HT-29 (cell line): ENCODE measurements at regions not wholly inside any gene's neighbourhood (a gene's known extent, or its start where the extent isn't known, plus 50 kb on each side); places are given as distances from the start of the nearest gene placed in this dataset.

Experiments used
- DNase-seq: peaks from one replicate; pipeline ENCODE4 v3.0.0-alpha.2; 2015; ENCODE audit warnings: low spot score

DNA sequence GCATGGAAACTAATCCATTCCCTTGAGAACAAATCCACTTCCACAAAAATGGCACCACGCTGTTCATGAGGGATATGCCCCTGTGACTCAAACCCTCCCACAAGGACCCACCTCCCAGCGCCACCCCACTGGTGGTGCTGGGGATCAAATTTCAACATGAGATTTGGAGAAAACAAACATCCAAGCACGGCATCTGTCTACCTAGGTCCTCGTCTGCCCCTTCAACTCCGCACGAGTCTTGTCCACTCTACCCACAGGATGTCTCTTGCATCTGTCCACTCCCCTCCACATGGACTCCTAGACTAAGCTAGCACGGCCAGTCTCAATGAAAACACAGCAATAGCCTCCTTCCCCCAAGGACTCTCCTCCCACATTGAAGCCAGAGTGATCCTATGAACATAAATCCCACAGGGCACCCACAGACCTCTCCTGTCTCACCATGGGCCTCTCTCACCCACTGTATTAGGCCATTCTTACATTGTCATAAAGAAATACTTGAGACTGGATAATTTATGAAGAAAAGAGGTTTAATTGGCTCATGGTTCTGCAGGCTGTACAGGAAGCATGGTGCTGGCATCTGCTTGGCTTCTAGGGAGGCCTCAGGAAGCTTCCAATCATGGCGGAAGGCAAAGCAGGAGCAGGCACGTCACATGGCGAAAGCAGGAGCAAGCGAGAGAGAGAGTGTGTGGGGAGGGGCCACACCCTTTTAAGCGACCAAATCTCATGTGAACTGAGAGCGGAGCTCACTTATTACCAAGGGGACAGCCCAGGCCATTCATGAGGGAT, 101.4 kb downstream of the TOMM20 start:
- DNase-seq, result no peak

GRCh38 chr1:235025422-235025984, 103.1 kb downstream of the TOMM20 start:
- DNase-seq, result no peak

GRCh38 chr1:235024711-235025421, 103.8 kb downstream of the TOMM20 start:
- no peak for DNase-seq

- DNase-seq, result no peak
Observed at GRCh38 chr1:235023711-235024439, 104.8 kb downstream of the TOMM20 start.

DNA sequence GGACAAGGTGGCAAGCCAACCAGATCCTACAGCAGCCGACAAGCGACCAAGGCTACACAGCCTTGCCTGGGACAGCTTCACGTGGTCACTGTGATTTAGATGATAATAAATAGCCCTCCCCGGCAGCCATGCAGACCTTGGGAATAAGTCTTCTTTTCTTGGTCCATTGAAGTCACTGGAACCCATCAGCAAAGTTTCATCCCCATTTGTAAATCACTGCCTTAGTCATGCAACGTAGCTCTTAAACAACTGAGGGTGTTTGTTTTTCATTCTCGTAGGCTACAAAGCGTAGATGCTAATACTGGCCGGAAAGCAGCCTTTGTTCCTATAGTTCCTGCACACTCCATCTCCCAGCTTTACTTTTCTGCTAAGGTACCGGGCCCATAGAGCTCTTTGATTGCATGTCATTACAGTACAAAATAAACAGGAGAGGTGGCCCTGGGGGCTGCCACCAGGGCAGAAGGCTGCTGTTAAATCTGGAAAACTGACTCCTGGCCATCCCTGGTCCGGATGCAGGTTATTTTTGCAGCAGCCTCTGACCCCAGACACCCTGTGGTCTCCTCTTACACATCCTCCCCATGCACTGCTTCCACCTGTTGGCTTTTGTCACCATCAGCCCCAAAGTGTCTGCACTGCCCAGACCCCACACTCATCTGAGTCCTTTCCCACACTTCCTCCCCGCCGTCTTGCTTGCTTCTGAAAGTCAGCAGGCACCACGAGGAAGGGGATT, 105.5 kb downstream of the TOMM20 start:
- DNase-seq, result no peak

DNA sequence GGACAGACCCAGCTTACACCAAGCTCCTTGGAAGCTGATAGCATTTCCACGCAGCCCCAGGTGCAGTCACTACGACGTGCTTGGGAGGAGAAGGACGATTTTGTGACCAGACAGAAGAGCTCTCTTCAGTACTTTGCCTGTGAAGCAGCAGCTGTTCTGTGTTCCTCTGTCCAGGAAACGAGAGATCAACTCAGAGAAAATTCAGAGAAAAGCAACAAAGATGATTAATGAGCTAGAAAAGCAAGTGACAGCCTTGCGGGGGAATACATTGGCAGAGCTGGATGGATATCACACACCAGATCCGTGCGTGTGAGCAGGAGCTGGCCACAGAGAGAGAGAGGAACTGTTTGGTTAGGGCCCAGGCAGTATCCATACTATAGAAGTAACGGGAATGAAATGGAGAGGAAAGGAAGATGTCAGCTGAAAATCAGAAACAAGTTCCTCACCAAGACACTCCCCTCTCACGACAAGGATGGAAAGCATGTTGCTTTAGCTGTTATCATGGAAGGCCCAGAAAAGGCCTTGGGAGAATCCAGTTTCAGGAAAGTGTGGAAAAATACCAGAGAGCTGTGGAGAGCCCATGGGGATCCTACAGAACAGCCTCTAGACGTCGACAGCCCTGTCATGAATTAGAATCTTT, 106.2 kb downstream of the TOMM20 start:
- DNase-seq, result no peak

GRCh38 chr1:235021815-235022214, 106.8 kb downstream of the TOMM20 start:
- no peak for DNase-seq

- DNase-seq, result no peak
Observed at GRCh38 chr1:235021321-235021720, 107.3 kb downstream of the TOMM20 start.

- DNase-seq, result no peak
Observed at GRCh38 chr1:235019961-235020360, 108.7 kb downstream of the TOMM20 start.

GRCh38 chr1:235019471-235019870, 109.2 kb downstream of the TOMM20 start:
- no peak for DNase-seq

- DNase-seq, result no peak
Observed at GRCh38 chr1:235018720-235019444, 109.8 kb downstream of the TOMM20 start.

GRCh38 chr1:235018161-235018560, 110.5 kb downstream of the TOMM20 start:
- DNase-seq, result no peak

GRCh38 chr1:235017719-235018118, 110.9 kb downstream of the TOMM20 start:
- DNase-seq, result no peak

DNA sequence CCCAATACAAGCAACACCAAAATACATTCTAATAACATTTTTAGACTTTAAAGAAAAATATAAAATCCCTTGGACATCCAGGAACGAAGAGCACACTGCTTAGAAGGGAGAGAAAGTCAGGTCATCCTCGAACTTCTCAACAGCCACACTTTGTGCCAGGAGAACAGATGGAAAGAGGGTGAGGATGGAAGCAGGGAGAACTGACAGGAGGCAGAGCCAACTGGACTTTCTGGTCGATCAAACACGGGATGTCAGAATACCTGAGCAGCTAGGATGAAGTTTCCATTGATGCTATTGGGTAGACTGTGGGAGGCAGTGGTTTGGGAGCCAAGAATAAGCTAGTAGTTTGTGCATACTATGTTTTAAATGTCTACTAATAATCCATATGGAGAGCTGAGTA, 111.4 kb downstream of the TOMM20 start:
- DNase-seq, result no peak

DNA sequence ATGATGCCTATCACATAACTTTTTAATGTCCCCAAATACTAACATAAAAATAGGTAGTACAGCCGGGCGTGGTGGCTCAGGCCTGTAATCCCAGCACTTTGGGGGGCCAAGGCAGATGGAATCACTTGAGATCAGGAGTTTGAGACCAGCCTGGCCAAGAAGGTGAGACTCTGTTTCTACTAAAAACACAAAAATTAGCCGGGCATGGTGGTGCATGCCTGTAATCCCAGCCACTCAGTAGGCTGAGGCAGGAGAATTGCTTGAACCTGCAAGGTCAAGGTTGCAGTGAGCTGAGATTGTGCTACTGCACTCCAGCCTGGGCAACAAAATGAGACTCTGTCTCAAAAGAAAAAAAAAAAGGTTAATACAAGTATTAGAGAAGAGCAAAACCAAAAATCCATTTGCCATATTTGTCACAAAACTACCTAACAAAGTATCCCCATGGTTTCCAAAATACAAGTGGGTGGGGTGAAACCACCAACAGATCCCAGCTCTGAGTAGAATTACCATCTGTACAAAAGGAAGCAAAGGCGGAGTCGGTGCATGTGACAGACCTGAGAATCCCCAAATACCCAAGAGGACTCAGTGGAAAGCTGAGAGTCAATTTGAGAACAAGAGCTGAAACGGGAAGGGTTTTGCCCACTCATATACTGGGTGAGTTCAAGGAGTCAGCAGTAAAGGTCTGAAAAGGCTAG, 113.2 kb downstream of the TOMM20 start:
- no peak for DNase-seq

DNA sequence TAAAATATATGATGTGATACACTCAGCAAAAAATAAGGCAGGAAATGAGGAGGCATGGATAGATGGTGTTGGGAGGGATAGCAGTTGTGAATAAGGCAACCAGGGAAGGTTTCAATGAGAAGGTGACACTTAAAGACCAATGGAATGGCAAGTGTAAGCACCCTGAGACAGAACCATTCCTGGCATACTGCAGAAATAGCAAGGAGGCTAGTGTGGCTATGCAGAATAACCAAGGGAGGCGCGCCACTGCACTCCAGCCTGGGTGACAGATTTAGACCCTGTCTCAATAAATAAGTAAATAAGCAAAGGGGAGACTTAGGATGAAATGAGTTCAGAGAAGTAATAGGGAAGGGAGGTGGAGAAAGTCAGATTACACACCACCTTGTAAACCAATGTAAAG, 113.9 kb downstream of the TOMM20 start:
- DNase-seq, result no peak

DNA sequence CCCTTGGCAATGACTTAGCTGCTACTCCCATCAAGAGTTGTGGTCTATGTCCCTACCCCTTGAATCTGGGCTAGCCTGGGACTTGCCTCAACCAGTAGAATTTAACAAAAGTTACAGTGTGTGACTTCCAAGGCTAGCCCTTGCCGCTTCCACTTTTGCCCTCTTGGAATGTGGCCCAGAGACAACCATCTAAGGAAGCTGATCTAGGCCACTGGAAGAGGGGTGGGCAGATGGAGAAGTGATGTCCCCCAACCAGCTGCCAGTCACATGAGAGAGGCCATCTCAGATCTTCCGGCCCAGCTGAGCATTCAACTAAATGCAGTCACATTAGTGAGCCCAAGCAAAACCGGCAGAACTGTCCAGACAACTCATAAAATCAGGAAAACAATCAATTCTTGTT, 115.1 kb downstream of the TOMM20 start:
- no peak for DNase-seq

GRCh38 chr1:235012436-235013210, 116.0 kb downstream of the TOMM20 start:
- peak; percentile 58 for DNase-seq
